Posterior cingulate gyrus (tissue), 11 donors: ENCODE measurements at regions not wholly inside any gene's neighbourhood (a gene's known extent, or its start where the extent isn't known, plus 50 kb on each side); places are given as distances from the start of the nearest gene placed in this dataset.
"Not testable (repeated sequence)": the region's sequence is repeated elsewhere in the genome, so short reads cannot be mapped to it uniquely, and the experiment has no call there.

ENCODE experiments used
- DNase-seq, 10 donors: peaks; one replicate each; pipeline versions ENCODE4 v3.0.0 to v3.0.0-alpha.2; 2020 to 2021; ENCODE audit warnings: mixed read lengths in 3 of 10
- intact Hi-C: fragments of 100-400 bp; cut with DNase I; formaldehyde crosslinking; loops from one replicate; pipeline ENCODE4 v1.15.1; 2023

GRCh38 chr5:2369178-2369577 is 382.3 kb downstream of the IRX2 start:
- DNase-seq: no peak
- intact Hi-C loops: no loop called here

- intact Hi-C loops: no loop called here
- no peak for DNase-seq
Measured at GRCh38 chr5:2366816-2367215, 384.7 kb downstream of the IRX2 start.

GRCh38 chr5:2357309-2357708 is 394.2 kb downstream of the IRX2 start:
- intact Hi-C loops: no loop called here

GRCh38 chr5:2355859-2356258 is 395.6 kb downstream of the IRX2 start:
- DNase-seq: no peak
- intact Hi-C loops: no loop called here

More at GRCh38 chr5:2357309-2357708, 394.2 kb downstream of the IRX2 start:
- no peak for DNase-seq

GRCh38 chr5:2353871-2354440 is 397.5 kb downstream of the IRX2 start:
- peak in 1 of 10 donors; percentile 43 for DNase-seq
- intact Hi-C loops: no loop called here

GRCh38 chr5:2353211-2353610 is 398.3 kb downstream of the IRX2 start:
- DNase-seq: peak in 1 of 10 donors; percentile 9
- intact Hi-C loops: no loop called here

- intact Hi-C loops: no loop called here
- DNase-seq: peak in 1 of 10 donors; percentile 46
Measured at GRCh38 chr5:2352101-2352861, 399.2 kb downstream of the IRX2 start.

- intact Hi-C loops, DNase-seq: not testable (repeated sequence)
Measured at GRCh38 chr5:2349768-2350167, 401.7 kb downstream of the IRX2 start.

- intact Hi-C loops: no loop called here
- DNase-seq: peak in 1 of 10 donors; percentile 71
Measured at GRCh38 chr5:2338686-2339085, 412.8 kb downstream of the IRX2 start.

GRCh38 chr5:2335733-2336515 is 415.6 kb downstream of the IRX2 start:
- DNase-seq: no peak
- intact Hi-C loops: no loop called here

- DNase-seq: no peak
- intact Hi-C loops: no loop called here
Measured at GRCh38 chr5:2335125-2335732, 416.2 kb downstream of the IRX2 start.

- intact Hi-C loops: no loop called here
- DNase-seq: peak in 2 of 10 donors; percentile 71 to 79
Measured at GRCh38 chr5:2334719-2335118, 416.8 kb downstream of the IRX2 start.

- intact Hi-C loops: no loop called here
- no peak for DNase-seq
Measured at GRCh38 chr5:2333291-2333690, 418.2 kb downstream of the IRX2 start.

- intact Hi-C loops: no loop called here
- DNase-seq: no peak
Measured at GRCh38 chr5:2332521-2332920, 419.0 kb downstream of the IRX2 start.

- no peak for DNase-seq
- intact Hi-C loops: no loop called here
Measured at GRCh38 chr5:2330325-2331130, 420.9 kb downstream of the IRX2 start.

GRCh38 chr5:2329741-2330140 is 421.7 kb downstream of the IRX2 start:
- no peak for DNase-seq
- intact Hi-C loops: no loop called here

GRCh38 chr5:2326601-2327000 is 424.9 kb downstream of the IRX2 start:
- intact Hi-C loops: no loop called here
- no peak for DNase-seq

GRCh38 chr5:2324788-2325187 is 426.7 kb downstream of the IRX2 start:
- intact Hi-C loops: no loop called here
- no peak for DNase-seq

- DNase-seq: no peak
- intact Hi-C loops: no loop called here
Measured at GRCh38 chr5:2320611-2321010, 430.9 kb downstream of the IRX2 start.

GRCh38 chr5:2317540-2317939 is 433.9 kb downstream of the IRX2 start:
- intact Hi-C loops: no loop called here
- DNase-seq: no peak
